Choroid plexus epithelial cell (primary cell): ENCODE measurements at regions not wholly inside any gene's neighbourhood (a gene's known extent, or its start where the extent isn't known, plus 50 kb on each side); places are given as distances from the start of the nearest gene placed in this dataset.

Experiments
- DNase-seq: peaks from one replicate; pipeline ENCODE4 v3.0.0-alpha.2; 2010; ENCODE audit warnings: low read depth
- H3K4me3 ChIP-seq: 2 replicates; pipeline ENCODE4 v1.5.1; 2011; ENCODE audit warnings: low read depth, mild to moderate bottlenecking, control low read depth, low read length, moderate library complexity
- CTCF ChIP-seq: conservative IDR thresholded peaks from 2 replicates; pipeline ENCODE4 v1.5.1; 2011; ENCODE audit warnings: low read depth, mild to moderate bottlenecking, control low read depth, inconsistent platforms, low read length, moderate library complexity

GRCh38 chr1:228811712-228812305, 76.5 kb downstream of the RHOU start:
- no peak overlapping the region for H3K4me3 ChIP-seq
- DNase-seq, result no peak
- TF ChIP-seq CTCF, result no peak

GRCh38 chr1:228812961-228813360, 77.7 kb downstream of the RHOU start:
- no peak for DNase-seq
- H3K4me3 ChIP-seq, result no peak overlapping the region
- TF ChIP-seq CTCF, result no peak

- no peak overlapping the region for H3K4me3 ChIP-seq
- DNase-seq, result no peak
- no peak for TF ChIP-seq CTCF
These were observed 78.9 kb downstream of the RHOU start for GRCh38 chr1:228814176-228814575.

- TF ChIP-seq CTCF, result no peak
- no peak overlapping the region for H3K4me3 ChIP-seq
- DNase-seq, result no peak
These were observed 83.0 kb downstream of the RHOU start for GRCh38 chr1:228818296-228818695.

GRCh38 chr1:228818928-228819630, 83.8 kb downstream of the RHOU start:
- H3K4me3 ChIP-seq, result no peak overlapping the region
- no peak for TF ChIP-seq CTCF
- no peak for DNase-seq

- H3K4me3 ChIP-seq, result no peak overlapping the region
- no peak for TF ChIP-seq CTCF
- DNase-seq, result no peak
These were observed 86.0 kb downstream of the RHOU start for GRCh38 chr1:228821252-228821651.

- no peak for DNase-seq
- no peak for TF ChIP-seq CTCF
- no peak overlapping the region for H3K4me3 ChIP-seq
These were observed 87.9 kb downstream of the RHOU start for GRCh38 chr1:228823200-228823599.
